HG02943 (cell line): ENCODE measurements at regions not wholly inside any gene's neighbourhood (a gene's known extent, or its start where the extent isn't known, plus 50 kb on each side); places are given as distances from the start of the nearest gene placed in this dataset.

Source experiments
- ATAC-seq: cut with Tn5 transposase; IDR thresholded peaks from one replicate; pipeline ENCODE4 v1.9.1; 2021; ENCODE audit warnings: mild to moderate bottlenecking, low read depth, moderate library complexity; ENCODE audit not compliant: unreplicated experiment

- no peak for ATAC-seq
Measured at GRCh38 chr11:109851780-109852390, 241.3 kb upstream of the ZC3H12C start.

GRCh38 chr11:109853156-109853776, 239.9 kb upstream of the ZC3H12C start:
- no peak for ATAC-seq

- no peak for ATAC-seq
Measured at GRCh38 chr11:109854731-109855130, 238.5 kb upstream of the ZC3H12C start.

GRCh38 chr11:109856928-109857327, 236.3 kb upstream of the ZC3H12C start:
- no peak for ATAC-seq

- ATAC-seq = no peak
Measured at GRCh38 chr11:109857637-109858036, 235.6 kb upstream of the ZC3H12C start.

- no peak for ATAC-seq
Measured at GRCh38 chr11:109858152-109858551, 235.0 kb upstream of the ZC3H12C start.

GRCh38 chr11:109859045-109859724, 234.0 kb upstream of the ZC3H12C start:
- ATAC-seq = no peak

- ATAC-seq = no peak
Measured at GRCh38 chr11:109862835-109863234, 230.4 kb upstream of the ZC3H12C start.

- ATAC-seq = peak; percentile 90
Measured at GRCh38 chr11:109864151-109864661, 229.0 kb upstream of the ZC3H12C start.

GRCh38 chr11:109864834-109865547, 228.2 kb upstream of the ZC3H12C start:
- peak; percentile 26 for ATAC-seq

- no peak for ATAC-seq
Measured at GRCh38 chr11:109865548-109866186, 227.5 kb upstream of the ZC3H12C start.

- no peak for ATAC-seq
Measured at GRCh38 chr11:109867784-109868183, 225.4 kb upstream of the ZC3H12C start.

GRCh38 chr11:109869536-109869935, 223.7 kb upstream of the ZC3H12C start:
- ATAC-seq = no peak

GRCh38 chr11:109870297-109870696, 222.9 kb upstream of the ZC3H12C start:
- ATAC-seq = no peak

GRCh38 chr11:109877043-109877442, 216.1 kb upstream of the ZC3H12C start:
- ATAC-seq = no peak

GRCh38 chr11:109884501-109884900, 208.7 kb upstream of the ZC3H12C start:
- no peak for ATAC-seq

GRCh38 chr11:109885006-109885405, 208.2 kb upstream of the ZC3H12C start:
- ATAC-seq = no peak

GRCh38 chr11:109892321-109892794, 200.8 kb upstream of the ZC3H12C start:
- no peak for ATAC-seq

- no peak for ATAC-seq
Measured at GRCh38 chr11:109894242-109894641, 198.9 kb upstream of the ZC3H12C start.

GRCh38 chr11:109898592-109898991, 194.6 kb upstream of the ZC3H12C start:
- no peak for ATAC-seq
